Endothelial cell of umbilical vein (primary cell): ENCODE measurements at regions not wholly inside any gene's neighbourhood (a gene's known extent, or its start where the extent isn't known, plus 50 kb on each side); places are given as distances from the start of the nearest gene placed in this dataset.

Experiments
- BruUV-seq: library from RNA; stranded (reverse); fragments of 400-500 nt; replicated peaks from 2 replicates; lab custom pipeline; 2021; lab: Mats Ljungman, UMichigan
- CTCF ChIA-PET: fragments of 300-600, 350-600 bp; sonication (Branson Sonifier 250); formaldehyde crosslinking; loops from one replicate; lab custom pipeline; 2021; ENCODE audit warnings: antibody characterized with exemption, inconsistent platforms; lab: Charles Lee
- POLR2A ChIA-PET: fragments of 300-600, 350-600 bp; sonication (Branson Sonifier 250); formaldehyde crosslinking; loops from one replicate; lab custom pipeline; 2021; ENCODE audit warnings: antibody characterized with exemption, inconsistent platforms; lab: Charles Lee
- DNase-seq: peaks from one replicate; pipeline ENCODE4 v3.0.0-alpha.2; 2011; ENCODE audit warnings: low read depth, low spot score
- FAIRE-seq: peaks from 2 replicates; lab custom pipeline; 2011; peaks lifted over from hg19 to GRCh38; lab: Jason Lieb, UNC
- H2AFZ ChIP-seq: 2 replicates; pipeline ENCODE4 v1.6.0; 2012; ENCODE audit warnings: low read depth, low read length, control low read depth, inconsistent platforms
- H3K27ac ChIP-seq: 2 replicates; pipeline ENCODE4 v1.5.1; 2011; ENCODE audit warnings: low read depth, mild to moderate bottlenecking, control low read depth, low read length, moderate library complexity; ENCODE audit not compliant: insufficient read depth
- H3K27me3 ChIP-seq, 2 experiments: 2 replicates each; pipeline versions ENCODE4 v1.6.0 to v1.6.1; 2011; ENCODE audit warnings: low read length in 2 of 2, mixed read lengths in 1 of 2; ENCODE audit not compliant: control insufficient read depth in 2 of 2, insufficient read depth in 2 of 2
- H3K36me3 ChIP-seq, 2 experiments: 2 replicates in 1 of 2; 3 replicates in 1 of 2; pipeline ENCODE4 v1.5.1; 2011; ENCODE audit warnings: low read length in 2 of 2, mild to moderate bottlenecking in 1 of 2, moderate library complexity in 1 of 2; ENCODE audit not compliant: control insufficient read depth in 2 of 2, insufficient read depth in 2 of 2; ENCODE audit errors: extremely low read depth in 1 of 2
- H3K4me1 ChIP-seq: 3 replicates; pipeline ENCODE4 v1.5.1; 2011; ENCODE audit warnings: mild to moderate bottlenecking, low read length; ENCODE audit not compliant: control insufficient read depth, insufficient read depth; ENCODE audit errors: extremely low read depth
- H3K4me2 ChIP-seq: 2 replicates; pipeline ENCODE4 v1.6.1; 2011; ENCODE audit warnings: low read length, control low read depth, mixed read lengths; ENCODE audit not compliant: insufficient read depth
- H3K4me3 ChIP-seq, 3 experiments: fragments of 200-600 bp in 1 of 3; sonication (generic), shearing (Covaris generic) in 1 of 3; replicated peaks in 1 of 3; 2 replicates each; pipeline ENCODE4 v1.5.1; 2011 to 2016; ENCODE audit warnings: control low read depth in 3 of 3, low read length in 3 of 3, mild to moderate bottlenecking in 2 of 3, inconsistent platforms in 1 of 3, low read depth in 1 of 3, moderate library complexity in 1 of 3; ENCODE audit not compliant: insufficient read depth in 1 of 3
- H3K79me2 ChIP-seq: 2 replicates; pipeline ENCODE4 v1.6.0; 2012; ENCODE audit warnings: low read length, inconsistent platforms; ENCODE audit not compliant: control insufficient read depth, insufficient read depth
- H3K9ac ChIP-seq: replicated peaks from 2 replicates; pipeline ENCODE3; 2011; ENCODE audit warnings: low read length, control low read depth; ENCODE audit not compliant: insufficient read depth; ENCODE audit errors: extremely low read depth
- H3K9me1 ChIP-seq: replicated peaks from 3 replicates; pipeline ENCODE4 v1.6.0; 2011; ENCODE audit warnings: mild to moderate bottlenecking, low read length; ENCODE audit not compliant: control insufficient read depth, insufficient read depth; ENCODE audit errors: extremely low read depth
- H3K9me3 ChIP-seq: replicated peaks from 2 replicates; pipeline ENCODE4 v1.5.1; 2012; ENCODE audit warnings: low read length, inconsistent platforms; ENCODE audit not compliant: control insufficient read depth, insufficient read depth
- H4K20me1 ChIP-seq: replicated peaks from 2 replicates; pipeline ENCODE3; 2011; ENCODE audit warnings: mild to moderate bottlenecking, low read length; ENCODE audit not compliant: control insufficient read depth, insufficient read depth; ENCODE audit errors: extremely low read depth
- EZH2 ChIP-seq: IDR thresholded peaks from 2 replicates; pipeline ENCODE4 v1.6.1; 2012; ENCODE audit warnings: borderline replicate concordance, low read depth, mild to moderate bottlenecking, moderate library complexity, low read length, inconsistent platforms; ENCODE audit not compliant: severe bottlenecking
- FOS ChIP-seq: IDR thresholded peaks from 2 replicates; pipeline ENCODE4 v1.6.1; 2011; ENCODE audit warnings: mild to moderate bottlenecking, low read length, moderate library complexity, borderline replicate concordance; ENCODE audit not compliant: insufficient read depth
- GATA2 ChIP-seq: IDR thresholded peaks from 2 replicates; pipeline ENCODE4 v1.7.0; 2011; ENCODE audit warnings: low read depth, mild to moderate bottlenecking, moderate library complexity, mixed read lengths, low read length; ENCODE audit not compliant: insufficient read length, insufficient read depth
- JUN ChIP-seq: IDR thresholded peaks from 2 replicates; pipeline ENCODE4 v1.6.1; 2011; ENCODE audit warnings: borderline replicate concordance, low read depth; ENCODE audit not compliant: insufficient read length, insufficient read depth
- MYC ChIP-seq: IDR thresholded peaks from one replicate; pipeline ENCODE4 v1.6.1; 2011; ENCODE audit warnings: mild to moderate bottlenecking, low read depth, low read length
- POLR2A ChIP-seq: IDR thresholded peaks from 2 replicates; pipeline ENCODE4 v1.6.1; 2012; ENCODE audit warnings: low read depth, mild to moderate bottlenecking, control low read depth, low read length
- POLR2AphosphoS5 ChIP-seq: IDR thresholded peaks from 2 replicates; pipeline ENCODE4 v1.6.1; 2012; ENCODE audit warnings: low read depth, mild to moderate bottlenecking, control low read depth, low read length, moderate library complexity; ENCODE audit not compliant: insufficient read depth
- dilution Hi-C: fragments of 300-500 bp; cut with MboI; formaldehyde crosslinking; loops from one replicate; pipeline ENCODE4 v1.15.0; 2019; ENCODE audit warnings: low sequenced_read_pairs; ENCODE audit not compliant: extremely low pct_ligation_motif_present
- intact Hi-C: fragments of 100-400 bp; cut with micrococcal nuclease; formaldehyde crosslinking; loops from one replicate; pipeline ENCODE4 v1.10.0; 2022
- TF ChIP-seq, protein P1 (sequence below), 2 donors: IDR thresholded peaks; 1 replicate in 1 of 2; 2 replicates in 1 of 2; pipeline ENCODE4 v1.5.1; 2011; ENCODE audit warnings: low read length in 2 of 2, mild to moderate bottlenecking in 2 of 2, moderate library complexity in 2 of 2, control low read depth in 1 of 2, inconsistent platforms in 1 of 2, low read depth in 1 of 2; ENCODE audit not compliant: insufficient read depth in 1 of 2; ENCODE audit errors: extremely low read depth in 1 of 2
- TF ChIP-seq, protein P2 (sequence below): IDR thresholded peaks from 2 replicates; pipeline ENCODE4 v1.6.1; 2011; ENCODE audit not compliant: insufficient read depth, insufficient read length

DNA sequence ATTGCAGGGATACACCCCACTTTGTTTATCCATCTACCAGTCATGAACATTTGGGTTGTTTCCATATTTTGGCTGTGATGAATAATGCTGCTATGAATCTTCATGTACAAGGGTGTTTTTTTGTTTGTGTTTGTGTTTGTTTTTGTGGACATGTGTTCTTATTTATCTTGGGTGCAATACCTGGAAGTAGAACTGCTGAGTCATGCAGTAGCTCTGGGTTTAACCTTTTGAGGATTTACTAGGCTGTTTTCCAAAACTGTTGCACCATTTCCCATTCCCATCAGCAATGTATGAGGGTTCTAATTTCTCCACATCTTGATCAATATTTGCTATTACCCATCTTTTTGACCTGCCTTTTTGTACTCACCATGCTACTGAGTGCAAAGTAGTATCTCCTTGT lies 140.0 kb upstream of the CYP1B1 start:
- Histone ChIP-seq H3K9me3 (no peaks in the 10 kb centered on the region), H3K4me2 (no peak overlapping the region), H3K27ac (no peak overlapping the region), H3K4me1 (no peaks in the 10 kb centered on the region), H3K9ac (no peak overlapping the region), H4K20me1 (no peaks in the 10 kb centered on the region), H2AFZ (no peak overlapping the region), H3K36me3 (no peaks in the 10 kb centered on the region), H3K27me3 (no peaks in the 10 kb centered on the region), H3K9me1 (no peaks in the 10 kb centered on the region), H3K4me3 (no peak overlapping the region), H3K79me2 (no peaks in the 10 kb centered on the region)
- TF ChIP-seq, protein P1, sequence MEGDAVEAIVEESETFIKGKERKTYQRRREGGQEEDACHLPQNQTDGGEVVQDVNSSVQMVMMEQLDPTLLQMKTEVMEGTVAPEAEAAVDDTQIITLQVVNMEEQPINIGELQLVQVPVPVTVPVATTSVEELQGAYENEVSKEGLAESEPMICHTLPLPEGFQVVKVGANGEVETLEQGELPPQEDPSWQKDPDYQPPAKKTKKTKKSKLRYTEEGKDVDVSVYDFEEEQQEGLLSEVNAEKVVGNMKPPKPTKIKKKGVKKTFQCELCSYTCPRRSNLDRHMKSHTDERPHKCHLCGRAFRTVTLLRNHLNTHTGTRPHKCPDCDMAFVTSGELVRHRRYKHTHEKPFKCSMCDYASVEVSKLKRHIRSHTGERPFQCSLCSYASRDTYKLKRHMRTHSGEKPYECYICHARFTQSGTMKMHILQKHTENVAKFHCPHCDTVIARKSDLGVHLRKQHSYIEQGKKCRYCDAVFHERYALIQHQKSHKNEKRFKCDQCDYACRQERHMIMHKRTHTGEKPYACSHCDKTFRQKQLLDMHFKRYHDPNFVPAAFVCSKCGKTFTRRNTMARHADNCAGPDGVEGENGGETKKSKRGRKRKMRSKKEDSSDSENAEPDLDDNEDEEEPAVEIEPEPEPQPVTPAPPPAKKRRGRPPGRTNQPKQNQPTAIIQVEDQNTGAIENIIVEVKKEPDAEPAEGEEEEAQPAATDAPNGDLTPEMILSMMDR (IDR thresholded peaks at IDR 0.05; ENCODE audit: extremely low read depth in 1 of 2, insufficient read depth in 1 of 2, low read depth in 1 of 2, low read length in 2 of 2), result no peak
- no peak for TF ChIP-seq FOS
- TF ChIP-seq POLR2A, result no peak
- TF ChIP-seq GATA2, result no peak
- TF ChIP-seq POLR2AphosphoS5, result no peak
- no peak for TF ChIP-seq EZH2
- no peak for TF ChIP-seq JUN
- TF ChIP-seq, protein P2, sequence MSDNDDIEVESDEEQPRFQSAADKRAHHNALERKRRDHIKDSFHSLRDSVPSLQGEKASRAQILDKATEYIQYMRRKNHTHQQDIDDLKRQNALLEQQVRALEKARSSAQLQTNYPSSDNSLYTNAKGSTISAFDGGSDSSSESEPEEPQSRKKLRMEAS, result no peak
- no peak for TF ChIP-seq MYC
- CTCF ChIA-PET, result no interaction called here
- dilution Hi-C loops, result no loop called here
- DNase-seq (no peak), FAIRE-seq (no peak)
- POLR2A ChIA-PET, result no interaction called here
- intact Hi-C loops, result no loop called here
- BruUV-seq, result no TSS peak
